HepG2 (cell line): ENCODE measurements at regions not wholly inside any gene's neighbourhood (a gene's known extent, or its start where the extent isn't known, plus 50 kb on each side); places are given as distances from the start of the nearest gene placed in this dataset.

Experiments
- EZH2 ChIP-seq: conservative IDR thresholded peaks from 2 replicates; pipeline ENCODE4 v1.6.1; 2012; ENCODE audit warnings: mild to moderate bottlenecking, low read depth, low read length, moderate library complexity
- HCFC1 ChIP-seq: fragments of 150-350 bp; IDR thresholded peaks from 2 replicates; pipeline ENCODE4 v1.6.1; 2014; ENCODE audit warnings: low read depth, low read length
- KDM5B ChIP-seq: sonication (generic); formaldehyde crosslinking; IDR thresholded peaks from 2 replicates; pipeline ENCODE4 v1.4.0; 2020; ENCODE audit warnings: missing genetic modification reagents, mild to moderate bottlenecking, borderline replicate concordance
- NCOA1 ChIP-seq: sonication (generic); formaldehyde crosslinking; IDR thresholded peaks from 2 replicates; pipeline ENCODE4 v1.9.0; 2021; ENCODE audit warnings: missing genetic modification reagents
- SMARCC2 ChIP-seq: fragments of 450-650 bp; IDR thresholded peaks from 2 replicates; pipeline ENCODE4 v1.6.1; 2017; ENCODE audit warnings: antibody characterized with exemption, mild to moderate bottlenecking
- ZNF430 ChIP-seq: sonication (generic); formaldehyde crosslinking; IDR thresholded peaks from 2 replicates; pipeline ENCODE4 v1.9.0; 2021; ENCODE audit warnings: mild to moderate bottlenecking, missing genetic modification reagents
- ZNF773 ChIP-seq: sonication (generic); formaldehyde crosslinking; IDR thresholded peaks from 2 replicates; pipeline ENCODE4 v1.4.0; 2020; ENCODE audit warnings: missing genetic modification reagents, borderline replicate concordance
- TF ChIP-seq, protein P1 (sequence below): IDR thresholded peaks from 2 replicates; pipeline ENCODE4 v1.6.1; 2012; ENCODE audit warnings: inconsistent platforms
- TF ChIP-seq, protein P2 (sequence below): IDR thresholded peaks from 2 replicates; pipeline ENCODE4 v1.6.1; 2016; ENCODE audit warnings: low read depth, borderline replicate concordance
- TF ChIP-seq, protein P3 (sequence below): sonication (generic); formaldehyde crosslinking; IDR thresholded peaks from 2 replicates; pipeline ENCODE4 v1.5.0; 2020; ENCODE audit warnings: mild to moderate bottlenecking, missing genetic modification reagents, moderate library complexity

DNA sequence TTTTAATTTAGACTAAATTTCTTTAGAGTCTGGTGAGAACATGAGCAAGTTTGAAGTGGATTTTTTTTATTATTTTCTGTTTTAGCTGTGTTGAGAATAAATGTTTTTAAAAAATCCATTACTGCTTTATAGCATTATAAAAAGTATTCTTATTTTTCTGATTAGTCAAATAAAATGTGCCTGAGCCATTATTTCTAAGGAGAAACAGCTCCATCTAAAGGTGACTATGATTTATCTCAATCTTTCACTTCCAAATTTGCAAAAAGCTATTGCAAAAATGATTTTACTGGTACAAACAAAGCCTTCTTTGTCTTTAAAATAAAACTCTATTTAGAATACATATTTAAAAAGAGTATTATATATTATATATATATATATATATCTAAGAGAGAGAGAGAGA is 959.2 kb downstream of the FAM133A start:
- no peak for TF ChIP-seq ZNF430 (CRISPR knock-in tag)
- TF ChIP-seq, protein P1, sequence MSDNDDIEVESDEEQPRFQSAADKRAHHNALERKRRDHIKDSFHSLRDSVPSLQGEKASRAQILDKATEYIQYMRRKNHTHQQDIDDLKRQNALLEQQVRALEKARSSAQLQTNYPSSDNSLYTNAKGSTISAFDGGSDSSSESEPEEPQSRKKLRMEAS = no peak
- TF ChIP-seq, protein P2, sequence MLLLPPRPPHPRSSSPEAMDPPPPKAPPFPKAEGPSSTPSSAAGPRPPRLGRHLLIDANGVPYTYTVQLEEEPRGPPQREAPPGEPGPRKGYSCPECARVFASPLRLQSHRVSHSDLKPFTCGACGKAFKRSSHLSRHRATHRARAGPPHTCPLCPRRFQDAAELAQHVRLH = no peak
- no peak for TF ChIP-seq ZNF773 (CRISPR knock-in tag)
- TF ChIP-seq KDM5B (CRISPR knock-in tag) = no peak
- TF ChIP-seq, protein P3, sequence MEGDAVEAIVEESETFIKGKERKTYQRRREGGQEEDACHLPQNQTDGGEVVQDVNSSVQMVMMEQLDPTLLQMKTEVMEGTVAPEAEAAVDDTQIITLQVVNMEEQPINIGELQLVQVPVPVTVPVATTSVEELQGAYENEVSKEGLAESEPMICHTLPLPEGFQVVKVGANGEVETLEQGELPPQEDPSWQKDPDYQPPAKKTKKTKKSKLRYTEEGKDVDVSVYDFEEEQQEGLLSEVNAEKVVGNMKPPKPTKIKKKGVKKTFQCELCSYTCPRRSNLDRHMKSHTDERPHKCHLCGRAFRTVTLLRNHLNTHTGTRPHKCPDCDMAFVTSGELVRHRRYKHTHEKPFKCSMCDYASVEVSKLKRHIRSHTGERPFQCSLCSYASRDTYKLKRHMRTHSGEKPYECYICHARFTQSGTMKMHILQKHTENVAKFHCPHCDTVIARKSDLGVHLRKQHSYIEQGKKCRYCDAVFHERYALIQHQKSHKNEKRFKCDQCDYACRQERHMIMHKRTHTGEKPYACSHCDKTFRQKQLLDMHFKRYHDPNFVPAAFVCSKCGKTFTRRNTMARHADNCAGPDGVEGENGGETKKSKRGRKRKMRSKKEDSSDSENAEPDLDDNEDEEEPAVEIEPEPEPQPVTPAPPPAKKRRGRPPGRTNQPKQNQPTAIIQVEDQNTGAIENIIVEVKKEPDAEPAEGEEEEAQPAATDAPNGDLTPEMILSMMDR (CRISPR knock-in tag) = no peak
- TF ChIP-seq HCFC1 = no peak
- TF ChIP-seq EZH2 = no peak
- TF ChIP-seq NCOA1 (CRISPR knock-in tag) = no peak
- TF ChIP-seq SMARCC2 = no peak
